ENCODE measurements at regions not wholly inside any gene's neighbourhood (a gene's known extent, or its start where the extent isn't known, plus 50 kb on each side); places are given as distances from the start of the nearest gene placed in this dataset.

DNA sequence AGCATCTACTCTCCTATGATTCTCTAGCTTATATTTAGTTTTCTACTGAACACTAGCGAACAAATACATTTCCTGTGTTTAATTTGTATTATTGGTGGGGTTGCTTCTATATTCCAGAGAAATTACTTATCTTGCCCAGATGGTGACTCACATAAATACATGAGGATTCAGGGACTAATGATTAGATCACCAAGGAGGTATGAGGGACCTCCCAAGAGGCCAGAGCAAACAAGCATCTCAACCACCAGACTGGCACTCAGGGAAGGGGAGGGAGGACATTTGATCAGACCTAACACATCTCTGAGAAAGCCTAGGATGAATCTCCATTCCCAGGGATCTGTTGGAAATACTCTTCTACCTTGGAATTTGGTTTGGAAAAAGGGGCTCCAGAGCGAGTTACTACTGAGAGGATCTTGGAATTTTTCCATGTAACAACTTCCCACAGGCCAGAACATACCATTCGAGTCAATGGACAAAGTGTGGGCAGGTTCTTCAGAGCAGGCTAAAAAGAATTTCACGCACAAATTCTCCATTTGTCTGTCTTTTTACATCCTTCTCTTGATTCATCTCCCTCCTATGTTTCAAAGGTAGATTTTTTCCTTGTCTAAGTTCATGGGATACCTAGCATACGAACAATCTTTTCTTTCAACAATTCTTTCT lies 262.6 kb upstream of the MYOCD start:
- H3K27me3 ChIP-seq (ENCODE audit: insufficient read depth, low read depth, severe bottlenecking): no peaks in the 10 kb centered on the region
- H3K27ac ChIP-seq: no peak overlapping the region
- H3K9me3 ChIP-seq (ENCODE audit: severe bottlenecking): no peaks in the 10 kb centered on the region
- TF ChIP-seq, protein P1, sequence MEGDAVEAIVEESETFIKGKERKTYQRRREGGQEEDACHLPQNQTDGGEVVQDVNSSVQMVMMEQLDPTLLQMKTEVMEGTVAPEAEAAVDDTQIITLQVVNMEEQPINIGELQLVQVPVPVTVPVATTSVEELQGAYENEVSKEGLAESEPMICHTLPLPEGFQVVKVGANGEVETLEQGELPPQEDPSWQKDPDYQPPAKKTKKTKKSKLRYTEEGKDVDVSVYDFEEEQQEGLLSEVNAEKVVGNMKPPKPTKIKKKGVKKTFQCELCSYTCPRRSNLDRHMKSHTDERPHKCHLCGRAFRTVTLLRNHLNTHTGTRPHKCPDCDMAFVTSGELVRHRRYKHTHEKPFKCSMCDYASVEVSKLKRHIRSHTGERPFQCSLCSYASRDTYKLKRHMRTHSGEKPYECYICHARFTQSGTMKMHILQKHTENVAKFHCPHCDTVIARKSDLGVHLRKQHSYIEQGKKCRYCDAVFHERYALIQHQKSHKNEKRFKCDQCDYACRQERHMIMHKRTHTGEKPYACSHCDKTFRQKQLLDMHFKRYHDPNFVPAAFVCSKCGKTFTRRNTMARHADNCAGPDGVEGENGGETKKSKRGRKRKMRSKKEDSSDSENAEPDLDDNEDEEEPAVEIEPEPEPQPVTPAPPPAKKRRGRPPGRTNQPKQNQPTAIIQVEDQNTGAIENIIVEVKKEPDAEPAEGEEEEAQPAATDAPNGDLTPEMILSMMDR (IDR thresholded peaks at IDR 0.05; ENCODE audit: low read depth, low read length): no peak
- no peaks in the 10 kb centered on the region for H3K36me3 ChIP-seq
- H3K4me3 ChIP-seq (ENCODE audit: low read depth, low read length): no peak overlapping the region
- no peak for DNase-seq

- Histone ChIP-seq H3K27me3 (ENCODE audit: insufficient read depth, low read depth, severe bottlenecking) (no peaks in the 10 kb centered on the region), H3K4me3 (ENCODE audit: low read depth, low read length) (no peak overlapping the region), H3K36me3 (no peaks in the 10 kb centered on the region), H3K27ac (no peak overlapping the region), H3K9me3 (ENCODE audit: severe bottlenecking) (no peaks in the 10 kb centered on the region)
- DNase-seq: no peak
- TF ChIP-seq, protein P1 (IDR thresholded peaks at IDR 0.05; ENCODE audit: low read depth, low read length): no peak
Observed at GRCh38 chr17:12403881-12404398, 261.8 kb upstream of the MYOCD start.

- H3K36me3 ChIP-seq: no peaks in the 10 kb centered on the region
- DNase-seq: no peak
Observed at GRCh38 chr17:12406623-12407215, 259.0 kb upstream of the MYOCD start.

DNA sequence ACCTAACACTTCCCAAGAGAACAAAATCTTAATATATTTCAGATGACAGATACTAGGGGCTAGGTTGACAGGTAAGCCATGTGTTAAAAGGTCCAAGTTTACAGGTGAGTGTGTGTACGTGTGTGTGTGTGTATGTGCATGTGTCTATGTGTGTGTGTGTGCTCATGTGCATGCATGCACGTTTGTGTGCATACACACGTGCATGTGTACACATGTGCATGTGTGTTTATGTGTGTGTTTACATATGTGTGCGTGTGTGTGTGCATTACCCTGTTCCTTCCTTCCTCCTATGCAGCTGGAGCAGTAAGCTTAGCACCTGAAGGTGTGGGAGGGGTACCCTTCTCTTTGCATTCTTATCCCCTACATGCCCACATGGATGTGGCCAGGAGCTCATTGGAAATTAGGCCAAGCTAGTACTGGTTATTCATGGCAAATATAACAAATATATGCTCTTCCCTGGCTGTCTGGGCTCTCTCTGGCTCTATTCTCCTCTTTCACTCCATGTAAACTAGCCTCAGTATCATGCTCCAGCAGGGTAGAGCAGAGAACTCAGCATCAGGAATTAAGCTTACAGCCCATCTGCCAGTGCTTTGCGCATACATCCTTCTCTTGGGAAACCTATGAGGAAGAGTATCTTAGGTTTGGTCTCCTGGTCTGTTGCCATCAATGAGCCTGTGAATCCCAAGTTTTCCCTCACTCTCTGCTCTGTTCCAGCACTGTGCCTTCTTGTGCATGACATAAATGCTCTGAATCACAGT lies 258.0 kb upstream of the MYOCD start:
- TF ChIP-seq, protein P1 (IDR thresholded peaks at IDR 0.05; ENCODE audit: low read depth, low read length): no peak
- H3K36me3 ChIP-seq: no peaks in the 10 kb centered on the region
- no peaks in the 10 kb centered on the region for H3K27me3 ChIP-seq (ENCODE audit: insufficient read depth, low read depth, severe bottlenecking)
- H3K27ac ChIP-seq: no peak overlapping the region
- peak; percentile 35 for DNase-seq
- no peaks in the 10 kb centered on the region for H3K9me3 ChIP-seq (ENCODE audit: severe bottlenecking)
- no peak overlapping the region for H3K4me3 ChIP-seq (ENCODE audit: low read depth, low read length)

More at GRCh38 chr17:12406623-12407215, 259.0 kb upstream of the MYOCD start:
- Histone ChIP-seq H3K9me3 (ENCODE audit: severe bottlenecking) (no peaks in the 10 kb centered on the region), H3K27me3 (ENCODE audit: insufficient read depth, low read depth, severe bottlenecking) (no peaks in the 10 kb centered on the region), H3K27ac (no peak overlapping the region), H3K4me3 (ENCODE audit: low read depth, low read length) (no peak overlapping the region)
- TF ChIP-seq, protein P1 (IDR thresholded peaks at IDR 0.05; ENCODE audit: low read depth, low read length): no peak

- no peak for DNase-seq
- H3K27me3 ChIP-seq (ENCODE audit: insufficient read depth, low read depth, severe bottlenecking): no peaks in the 10 kb centered on the region
- TF ChIP-seq, protein P1 (IDR thresholded peaks at IDR 0.05; ENCODE audit: low read depth, low read length): no peak
Observed at GRCh38 chr17:12409082-12409481, 256.6 kb upstream of the MYOCD start.

More at GRCh38 chr17:12409082-12409481, 256.6 kb upstream of the MYOCD start:
- Histone ChIP-seq H3K4me3 (ENCODE audit: low read depth, low read length) (no peak overlapping the region), H3K27ac (no peak overlapping the region), H3K36me3 (no peaks in the 10 kb centered on the region), H3K9me3 (ENCODE audit: severe bottlenecking) (no peaks in the 10 kb centered on the region)

Data from WERI-Rb-1 (cell line).